WTC11 (cell line): ENCODE measurements at regions not wholly inside any gene's neighbourhood (a gene's known extent, or its start where the extent isn't known, plus 50 kb on each side); places are given as distances from the start of the nearest gene placed in this dataset.

Experiments used
- ATAC-seq: fragments of 200-7000 bp; cut with Tn5 transposase; 2 replicates; pipeline ENCODE4 v1.10.0; 2021; ENCODE audit warnings: mild to moderate bottlenecking, moderate library complexity
- CTCF ChIA-PET: fragments of 300-600 bp; sonication (Branson Sonifier 250); formaldehyde crosslinking; loops from one replicate; lab custom pipeline; 2021; ENCODE audit warnings: antibody characterized with exemption; lab: Charles Lee
- POLR2A ChIA-PET: fragments of 350-600 bp; sonication (Branson Sonifier 250); formaldehyde crosslinking; loops from one replicate; lab custom pipeline; 2021; ENCODE audit warnings: antibody characterized with exemption; lab: Charles Lee
- DNase-seq: peaks from one replicate; pipeline ENCODE4 v3.0.0; 2021; ENCODE audit warnings: low spot score
- H3K27ac Mint-ChIP-seq: 2 replicates; pipeline ENCODE4 v1.8.0; 2021; ENCODE audit warnings: mixed read lengths
- H3K27me3 Mint-ChIP-seq: 2 replicates; pipeline ENCODE4 v1.8.0; 2021; ENCODE audit warnings: low read depth, mild to moderate bottlenecking, moderate library complexity, mixed read lengths
- H3K36me3 Mint-ChIP-seq: 2 replicates; pipeline ENCODE4 v1.8.0; 2021; ENCODE audit warnings: mixed read lengths
- H3K4me1 Mint-ChIP-seq: 2 replicates; pipeline ENCODE4 v1.8.0; 2022; ENCODE audit warnings: mixed read lengths
- H3K4me3 Mint-ChIP-seq: 2 replicates; pipeline ENCODE4 v1.8.0; 2021; ENCODE audit warnings: mild to moderate bottlenecking, moderate library complexity, mixed read lengths
- H3K9me3 Mint-ChIP-seq: 2 replicates; pipeline ENCODE4 v1.8.0; 2021; ENCODE audit warnings: mixed read lengths
- ARID4B ChIP-seq: sonication (generic); formaldehyde crosslinking; IDR thresholded peaks from 2 replicates; pipeline ENCODE4 v1.8.0; 2023; ENCODE audit warnings: missing genetic modification reagents, mild to moderate bottlenecking, borderline replicate concordance
- ATF1 ChIP-seq: sonication (generic); formaldehyde crosslinking; IDR thresholded peaks from 2 replicates; pipeline ENCODE4 v1.8.1; 2023; ENCODE audit warnings: mild to moderate bottlenecking, moderate library complexity, missing genetic modification reagents
- CREM ChIP-seq: sonication (generic); formaldehyde crosslinking; IDR thresholded peaks from 2 replicates; pipeline ENCODE4 v1.8.1; 2022; ENCODE audit warnings: mild to moderate bottlenecking, missing genetic modification reagents, moderate library complexity
- ELF4 ChIP-seq: sonication (generic); formaldehyde crosslinking; IDR thresholded peaks from 2 replicates; pipeline ENCODE4 v1.8.1; 2022; ENCODE audit warnings: low read depth, mild to moderate bottlenecking, moderate library complexity, missing genetic modification reagents
- ESRRA ChIP-seq: sonication (generic); formaldehyde crosslinking; IDR thresholded peaks from 2 replicates; pipeline ENCODE4 v1.8.1; 2022; ENCODE audit warnings: mild to moderate bottlenecking, missing genetic modification reagents, borderline replicate concordance
- FOXK1 ChIP-seq: sonication (generic); formaldehyde crosslinking; IDR thresholded peaks from 2 replicates; pipeline ENCODE4 v1.8.0; 2022; ENCODE audit warnings: mild to moderate bottlenecking, moderate library complexity, missing genetic modification reagents
- FOXP1 ChIP-seq: sonication (generic); formaldehyde crosslinking; IDR thresholded peaks from 2 replicates; pipeline ENCODE4 v1.8.0; 2022; ENCODE audit warnings: missing genetic modification reagents, mild to moderate bottlenecking, moderate library complexity, borderline replicate concordance
- MAX ChIP-seq: sonication (generic); formaldehyde crosslinking; IDR thresholded peaks from 2 replicates; pipeline ENCODE4 v1.8.0; 2022; ENCODE audit warnings: mild to moderate bottlenecking, missing genetic modification reagents
- NFATC4 ChIP-seq: fragments of 250-450 bp; sonication (Bioruptor Pico); IDR thresholded peaks from 2 replicates; pipeline ENCODE4 v1.9.0; 2021; ENCODE audit warnings: mild to moderate bottlenecking
- NFE2L1 ChIP-seq: sonication (generic); formaldehyde crosslinking; IDR thresholded peaks from 2 replicates; pipeline ENCODE4 v1.8.1; 2023; ENCODE audit warnings: missing genetic modification reagents
- NR3C1 ChIP-seq: sonication (generic); formaldehyde crosslinking; conservative IDR thresholded peaks from 2 replicates; pipeline ENCODE4 v1.8.1; 2023; ENCODE audit warnings: low read depth, mild to moderate bottlenecking, missing genetic modification reagents
- RORB ChIP-seq: fragments of 250-450 bp; sonication (Bioruptor Pico); IDR thresholded peaks from 2 replicates; pipeline ENCODE4 v1.9.0; 2021; ENCODE audit warnings: mild to moderate bottlenecking
- STAT6 ChIP-seq: sonication (generic); formaldehyde crosslinking; conservative IDR thresholded peaks from 2 replicates; pipeline ENCODE4 v1.8.1; 2023; ENCODE audit warnings: mild to moderate bottlenecking, low read depth, missing genetic modification reagents, moderate library complexity
- TP53 ChIP-seq: sonication (generic); formaldehyde crosslinking; IDR thresholded peaks from 2 replicates; pipeline ENCODE4 v1.8.1; 2023; ENCODE audit warnings: mild to moderate bottlenecking, missing genetic modification reagents
- USF2 ChIP-seq: sonication (generic); formaldehyde crosslinking; IDR thresholded peaks from 2 replicates; pipeline ENCODE4 v1.8.1; 2023; ENCODE audit warnings: mild to moderate bottlenecking, missing genetic modification reagents, moderate library complexity
- ZMAT4 ChIP-seq: fragments of 250-450 bp; sonication (Bioruptor Pico); IDR thresholded peaks from 2 replicates; pipeline ENCODE4 v1.9.0; 2021; ENCODE audit warnings: mild to moderate bottlenecking
- ZNF232 ChIP-seq: sonication (generic); formaldehyde crosslinking; IDR thresholded peaks from 2 replicates; pipeline ENCODE4 v1.8.0; 2022; ENCODE audit warnings: mild to moderate bottlenecking, missing genetic modification reagents
- ZNF263 ChIP-seq: sonication (generic); formaldehyde crosslinking; IDR thresholded peaks from 2 replicates; pipeline ENCODE4 v1.8.1; 2022; ENCODE audit warnings: low read depth, mild to moderate bottlenecking, moderate library complexity, missing genetic modification reagents
- ZNF396 ChIP-seq: fragments of 250-450 bp; sonication (Bioruptor Pico); IDR thresholded peaks from 2 replicates; pipeline ENCODE4 v1.8.0; 2021; ENCODE audit warnings: mild to moderate bottlenecking, moderate library complexity, borderline replicate concordance
- TF ChIP-seq, protein P1 (sequence below): sonication (generic); formaldehyde crosslinking; IDR thresholded peaks from 2 replicates; pipeline ENCODE4 v1.8.1; 2022; ENCODE audit warnings: missing genetic modification reagents, borderline replicate concordance
- TF ChIP-seq, protein P2 (sequence below): sonication (generic); formaldehyde crosslinking; conservative IDR thresholded peaks from 2 replicates; pipeline ENCODE4 v1.8.1; 2022; ENCODE audit warnings: mild to moderate bottlenecking, missing genetic modification reagents
- TF ChIP-seq, protein P3 (sequence below): sonication (generic); formaldehyde crosslinking; IDR thresholded peaks from 2 replicates; pipeline ENCODE4 v1.8.1; 2023; ENCODE audit warnings: mild to moderate bottlenecking, missing genetic modification reagents, moderate library complexity

- ChIA-PET CTCF (no interaction called here), POLR2A (no interaction called here)
- no peak overlapping the region for H3K4me3 Mint-ChIP-seq
- no peaks in the 10 kb centered on the region for H3K36me3 Mint-ChIP-seq
- TF ChIP-seq CREM (CRISPR knock-in tag), result no peak
- peaks cover 8% of the 10 kb centered on the region for H3K9me3 Mint-ChIP-seq
- no peak for ATAC-seq
- no peak for DNase-seq
- no peaks in the 10 kb centered on the region for H3K27me3 Mint-ChIP-seq
- H3K27ac Mint-ChIP-seq, result no peak overlapping the region
- no peaks in the 10 kb centered on the region for H3K4me1 Mint-ChIP-seq
Measured at GRCh38 chr7:120055300-120055699, 217.7 kb upstream of the KCND2 start.

DNA sequence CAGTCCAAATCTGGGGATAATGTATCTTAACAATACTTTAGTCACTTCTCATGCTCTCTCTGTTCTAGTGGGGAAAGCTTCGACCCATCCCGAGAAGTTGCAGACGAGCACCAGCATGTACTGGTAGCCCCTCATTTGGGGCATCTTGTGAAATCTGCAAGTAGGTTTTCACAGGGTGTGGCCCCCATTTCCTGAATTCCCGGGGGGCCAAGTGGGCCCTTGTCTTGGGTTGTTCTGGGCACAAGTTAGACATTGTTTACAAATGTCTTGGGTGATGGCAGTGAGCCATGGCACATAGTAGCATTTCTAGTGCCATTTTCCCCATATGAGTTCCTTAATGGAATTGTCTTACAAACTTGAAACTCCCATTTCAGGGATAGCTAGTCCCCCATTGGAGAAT, 216.7 kb upstream of the KCND2 start:
- Mint-ChIP-seq H3K36me3 (no peaks in the 10 kb centered on the region), H3K9me3 (peaks cover 8% of the 10 kb centered on the region), H3K4me3 (no peak overlapping the region), H3K4me1 (no peaks in the 10 kb centered on the region), H3K27ac (no peak overlapping the region), H3K27me3 (no peaks in the 10 kb centered on the region)
- POLR2A ChIA-PET, result no interaction called here
- CTCF ChIA-PET, result no interaction called here
- TF ChIP-seq MAX (CRISPR knock-in tag) (no peak), NFATC4 (CRISPR knock-in tag) (no peak), ELF4 (CRISPR knock-in tag) (no peak), TP53 (CRISPR knock-in tag) (no peak), ZMAT4 (CRISPR knock-in tag) (no peak), CREM (CRISPR knock-in tag) (no peak), ZNF263 (CRISPR knock-in tag) (no peak), FOXK1 (CRISPR knock-in tag) (no peak)
- ATAC-seq, result no peak
- no peak for DNase-seq

- no peak for TF ChIP-seq STAT6 (CRISPR knock-in tag)
- TF ChIP-seq ZNF396 (CRISPR knock-in tag), result no peak
- no peak for TF ChIP-seq RORB (CRISPR knock-in tag)
- TF ChIP-seq ATF1 (CRISPR knock-in tag), result no peak
- no peak for TF ChIP-seq USF2 (CRISPR knock-in tag)
- TF ChIP-seq, protein P1, sequence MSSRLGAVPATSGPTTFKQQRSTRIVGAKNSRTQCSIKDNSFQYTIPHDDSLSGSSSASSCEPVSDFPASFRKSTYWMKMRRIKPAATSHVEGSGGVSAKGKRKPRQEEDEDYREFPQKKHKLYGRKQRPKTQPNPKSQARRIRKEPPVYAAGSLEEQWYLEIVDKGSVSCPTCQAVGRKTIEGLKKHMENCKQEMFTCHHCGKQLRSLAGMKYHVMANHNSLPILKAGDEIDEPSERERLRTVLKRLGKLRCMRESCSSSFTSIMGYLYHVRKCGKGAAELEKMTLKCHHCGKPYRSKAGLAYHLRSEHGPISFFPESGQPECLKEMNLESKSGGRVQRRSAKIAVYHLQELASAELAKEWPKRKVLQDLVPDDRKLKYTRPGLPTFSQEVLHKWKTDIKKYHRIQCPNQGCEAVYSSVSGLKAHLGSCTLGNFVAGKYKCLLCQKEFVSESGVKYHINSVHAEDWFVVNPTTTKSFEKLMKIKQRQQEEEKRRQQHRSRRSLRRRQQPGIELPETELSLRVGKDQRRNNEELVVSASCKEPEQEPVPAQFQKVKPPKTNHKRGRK (CRISPR knock-in tag), result no peak
- TF ChIP-seq, protein P2, sequence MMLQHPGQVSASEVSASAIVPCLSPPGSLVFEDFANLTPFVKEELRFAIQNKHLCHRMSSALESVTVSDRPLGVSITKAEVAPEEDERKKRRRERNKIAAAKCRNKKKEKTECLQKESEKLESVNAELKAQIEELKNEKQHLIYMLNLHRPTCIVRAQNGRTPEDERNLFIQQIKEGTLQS (CRISPR knock-in tag), result no peak
- no peak for TF ChIP-seq ZNF232
- no peak for TF ChIP-seq FOXP1
- no peak for TF ChIP-seq NFE2L1 (CRISPR knock-in tag)
- TF ChIP-seq NR3C1 (CRISPR knock-in tag), result no peak
- no peak for TF ChIP-seq ARID4B (CRISPR knock-in tag)
- no peak for TF ChIP-seq ESRRA (CRISPR knock-in tag)
- TF ChIP-seq, protein P3, sequence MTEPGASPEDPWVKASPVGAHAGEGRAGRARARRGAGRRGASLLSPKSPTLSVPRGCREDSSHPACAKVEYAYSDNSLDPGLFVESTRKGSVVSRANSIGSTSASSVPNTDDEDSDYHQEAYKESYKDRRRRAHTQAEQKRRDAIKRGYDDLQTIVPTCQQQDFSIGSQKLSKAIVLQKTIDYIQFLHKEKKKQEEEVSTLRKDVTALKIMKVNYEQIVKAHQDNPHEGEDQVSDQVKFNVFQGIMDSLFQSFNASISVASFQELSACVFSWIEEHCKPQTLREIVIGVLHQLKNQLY (CRISPR knock-in tag), result no peak
- no peak for TF ChIP-seq CREM (CRISPR knock-in tag)
- Mint-ChIP-seq H3K4me1 (no peaks in the 10 kb centered on the region), H3K36me3 (no peaks in the 10 kb centered on the region), H3K27ac (no peak overlapping the region), H3K4me3 (no peak overlapping the region), H3K27me3 (no peaks in the 10 kb centered on the region), H3K9me3 (peaks cover 8% of the 10 kb centered on the region)
- POLR2A ChIA-PET, result no interaction called here
- DNase-seq (no peak), ATAC-seq (no peak)
- CTCF ChIA-PET, result no interaction called here
Measured at GRCh38 chr7:120059641-120060040, 213.3 kb upstream of the KCND2 start.
